GM21717 (cell line): ENCODE measurements at regions not wholly inside any gene's neighbourhood (a gene's known extent, or its start where the extent isn't known, plus 50 kb on each side); places are given as distances from the start of the nearest gene placed in this dataset.

ENCODE experiments used
- ATAC-seq: cut with Tn5 transposase; IDR thresholded peaks from one replicate; pipeline ENCODE4 v1.9.1; 2021; ENCODE audit warnings: mild to moderate bottlenecking, moderate library complexity; ENCODE audit not compliant: unreplicated experiment

DNA sequence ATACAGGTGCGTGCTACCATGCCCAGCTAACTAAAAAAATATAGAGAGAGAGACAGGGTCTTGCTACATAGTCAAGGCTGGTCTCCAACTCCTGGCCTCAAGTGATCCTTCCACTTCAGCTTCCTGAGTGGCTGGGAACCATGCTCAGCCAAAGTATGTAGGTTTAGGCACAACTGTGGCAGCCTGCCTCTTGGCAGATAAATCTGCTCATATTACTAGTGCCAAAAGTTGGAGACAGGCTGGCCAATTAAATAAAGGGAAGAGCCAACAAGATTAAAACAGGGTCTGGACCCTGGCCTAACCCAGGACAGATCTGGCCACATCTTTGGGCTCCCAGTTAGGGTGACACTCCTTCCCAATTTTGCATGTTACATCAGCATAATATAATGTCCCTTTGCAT lies 151.7 kb downstream of the CBLN1 start:
- no peak for ATAC-seq

GRCh38 chr16:49128740-49129139 lies 152.9 kb downstream of the CBLN1 start:
- ATAC-seq: no peak

DNA sequence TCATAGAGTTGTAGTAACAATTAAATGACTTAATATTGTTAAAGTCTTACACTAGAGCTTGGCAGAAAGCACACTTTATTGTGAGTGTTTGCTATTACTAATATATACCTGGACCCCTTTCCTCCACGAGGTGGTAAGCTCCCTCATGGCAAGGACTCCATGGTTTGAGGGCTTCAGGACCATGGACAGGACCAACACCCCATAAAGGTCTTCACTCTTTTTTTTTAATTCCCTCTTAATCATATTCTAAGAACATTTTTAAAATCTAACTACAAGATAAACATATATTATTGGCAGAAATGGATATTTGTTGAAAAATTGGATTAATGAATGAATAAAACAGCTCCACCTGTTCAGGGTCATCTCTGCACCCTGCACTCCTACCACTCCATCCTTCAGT lies 154.5 kb downstream of the CBLN1 start:
- ATAC-seq: no peak

GRCh38 chr16:49121636-49122035 lies 160.0 kb downstream of the CBLN1 start:
- ATAC-seq: no peak

DNA sequence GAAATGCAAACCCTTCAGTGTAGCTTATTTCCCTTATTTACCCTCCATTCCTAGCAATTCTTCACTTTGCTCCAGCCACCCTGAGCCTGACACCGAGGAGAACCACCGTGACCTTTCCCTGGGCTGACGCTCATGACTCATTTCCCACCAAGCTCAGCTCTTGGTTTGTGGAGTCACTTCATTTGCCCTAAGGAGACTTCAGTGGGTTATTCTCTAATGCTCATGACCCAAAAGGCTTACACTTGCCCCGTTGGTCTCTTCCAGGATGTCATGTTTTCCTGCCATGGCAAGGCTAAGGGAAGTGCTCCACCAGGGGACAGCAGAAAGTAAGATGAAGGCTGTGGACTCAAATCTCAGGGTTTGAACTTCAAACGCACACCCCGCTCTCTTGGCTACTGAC lies 161.0 kb downstream of the CBLN1 start:
- ATAC-seq: no peak

GRCh38 chr16:49116873-49117272 lies 164.8 kb downstream of the CBLN1 start:
- ATAC-seq: no peak

GRCh38 chr16:49115956-49116355 lies 165.7 kb downstream of the CBLN1 start:
- ATAC-seq: no peak

DNA sequence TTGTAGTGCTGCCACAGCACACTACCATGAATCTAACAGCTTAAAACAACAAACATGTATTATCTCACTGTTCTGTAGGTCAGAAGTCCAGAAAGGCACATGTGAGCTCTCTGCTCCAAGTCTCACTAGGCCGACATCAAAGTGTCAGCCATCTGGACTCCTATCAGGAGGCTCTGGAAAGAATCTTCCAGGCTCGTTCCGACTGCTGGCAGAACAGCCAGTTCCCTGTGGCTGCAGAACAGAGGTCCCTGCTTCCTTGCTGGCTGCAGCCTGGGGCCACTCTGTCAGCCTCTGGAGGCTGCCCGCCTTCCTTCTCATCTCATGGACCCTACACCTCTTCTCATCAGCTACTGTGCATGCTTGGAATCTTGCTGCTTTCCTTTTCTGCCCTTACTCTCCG lies 168.9 kb downstream of the CBLN1 start:
- ATAC-seq: no peak

DNA sequence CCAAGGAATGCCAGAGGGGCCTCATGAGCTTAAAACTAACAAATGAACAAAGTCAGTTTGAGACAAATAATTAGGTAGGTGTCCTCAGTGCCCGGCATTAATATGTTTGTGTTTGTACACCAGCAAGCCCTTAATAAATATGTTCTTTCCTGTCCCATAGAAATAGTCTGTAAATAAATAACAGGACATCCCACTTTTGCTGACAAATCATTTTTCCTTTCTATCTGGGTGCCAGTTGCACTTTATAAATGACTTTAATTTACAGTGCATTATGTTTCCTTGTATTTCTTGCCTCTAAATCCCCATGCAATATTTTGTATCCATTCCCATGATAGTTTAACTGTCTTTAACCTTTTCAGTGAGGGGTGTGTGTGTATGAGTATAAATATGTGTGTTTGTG lies 170.3 kb downstream of the CBLN1 start:
- ATAC-seq: no peak

DNA sequence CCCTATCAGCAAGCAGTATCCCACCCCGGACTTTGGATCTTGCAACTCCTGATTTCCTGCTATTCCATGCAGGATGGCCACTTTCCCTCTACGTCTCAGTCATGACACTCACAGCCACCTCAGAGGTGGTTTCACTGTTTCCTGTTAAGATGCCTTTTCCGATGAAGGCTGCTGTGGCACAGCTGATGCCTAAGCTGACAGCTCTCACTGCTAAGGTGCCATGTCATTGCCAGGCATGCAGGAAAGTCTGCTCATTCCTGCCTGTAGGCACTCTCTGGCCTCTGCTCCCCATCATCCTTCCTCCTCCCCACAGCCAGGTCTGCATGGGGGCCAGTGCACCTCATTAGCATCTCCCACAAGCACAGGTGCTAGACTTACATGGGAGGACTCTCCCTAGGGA lies 173.0 kb downstream of the CBLN1 start:
- no peak for ATAC-seq

GRCh38 chr16:49103298-49103697 lies 178.3 kb downstream of the CBLN1 start:
- no peak for ATAC-seq

DNA sequence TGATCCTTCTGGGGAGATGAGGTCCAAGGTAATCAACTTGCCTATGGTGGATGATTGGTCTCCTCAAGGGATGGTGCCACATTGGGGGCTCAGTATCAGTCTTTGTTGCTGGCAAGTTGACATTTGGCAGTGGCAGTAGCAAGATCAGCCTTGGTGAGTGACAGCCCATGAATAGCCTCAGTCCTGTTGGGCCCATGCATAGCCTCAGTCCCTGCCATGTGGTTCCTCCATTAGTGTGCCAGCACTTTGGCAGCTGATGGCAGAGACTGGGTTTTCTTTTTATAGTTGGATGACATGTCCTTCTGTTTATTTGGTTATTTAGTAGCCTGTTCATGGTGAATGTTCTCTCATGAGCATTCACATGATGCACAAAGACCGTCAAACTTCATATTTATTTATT lies 179.6 kb downstream of the CBLN1 start:
- no peak for ATAC-seq

DNA sequence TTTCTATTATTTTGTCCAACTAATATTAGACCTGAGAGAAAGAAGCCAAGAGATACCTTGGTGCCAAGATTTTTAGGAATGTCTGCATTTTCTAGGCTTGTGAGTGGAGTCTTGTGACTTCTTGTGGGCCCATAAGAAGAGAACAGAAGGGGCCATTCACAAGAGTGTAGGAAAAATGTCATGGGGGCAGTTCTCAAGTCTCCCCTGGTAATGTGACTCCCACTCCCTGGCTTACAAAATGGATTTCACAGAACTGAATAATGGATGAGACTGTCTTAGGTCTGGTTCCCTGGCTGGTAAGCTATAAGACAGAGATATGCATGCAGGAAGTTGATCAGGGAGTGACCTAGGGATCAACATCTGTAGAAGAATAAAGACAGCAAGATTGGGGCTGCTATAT lies 181.3 kb downstream of the CBLN1 start:
- no peak for ATAC-seq

- no peak for ATAC-seq
These were observed 183.7 kb downstream of the CBLN1 start for GRCh38 chr16:49097964-49098363.

- ATAC-seq: no peak
These were observed 185.3 kb downstream of the CBLN1 start for GRCh38 chr16:49096176-49096945.

DNA sequence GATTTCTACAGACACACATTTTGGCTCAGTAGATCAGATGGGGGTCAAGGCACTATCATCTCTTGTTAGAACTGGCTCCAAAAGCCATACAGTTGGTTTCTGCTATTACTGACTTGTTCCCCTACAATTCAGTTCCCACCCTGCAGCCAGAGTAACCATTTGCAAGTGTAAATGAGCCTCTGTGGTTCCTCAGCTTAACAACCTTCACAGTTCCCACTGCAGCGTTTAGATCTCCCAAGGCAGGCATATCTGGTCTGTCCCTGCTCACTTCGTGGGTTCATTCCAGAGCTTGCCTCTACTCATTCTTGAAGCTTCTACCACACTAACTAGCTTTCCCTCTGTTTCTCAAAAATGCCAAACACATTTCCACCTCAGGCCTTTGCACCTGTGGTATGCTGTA lies 186.1 kb downstream of the CBLN1 start:
- no peak for ATAC-seq

GRCh38 chr16:49094471-49094870 lies 187.2 kb downstream of the CBLN1 start:
- ATAC-seq: no peak

- no peak for ATAC-seq
These were observed 187.7 kb downstream of the CBLN1 start for GRCh38 chr16:49093939-49094338.

GRCh38 chr16:49092704-49093103 lies 188.9 kb downstream of the CBLN1 start:
- no peak for ATAC-seq

GRCh38 chr16:49089533-49089932 lies 192.1 kb downstream of the CBLN1 start:
- ATAC-seq: no peak

DNA sequence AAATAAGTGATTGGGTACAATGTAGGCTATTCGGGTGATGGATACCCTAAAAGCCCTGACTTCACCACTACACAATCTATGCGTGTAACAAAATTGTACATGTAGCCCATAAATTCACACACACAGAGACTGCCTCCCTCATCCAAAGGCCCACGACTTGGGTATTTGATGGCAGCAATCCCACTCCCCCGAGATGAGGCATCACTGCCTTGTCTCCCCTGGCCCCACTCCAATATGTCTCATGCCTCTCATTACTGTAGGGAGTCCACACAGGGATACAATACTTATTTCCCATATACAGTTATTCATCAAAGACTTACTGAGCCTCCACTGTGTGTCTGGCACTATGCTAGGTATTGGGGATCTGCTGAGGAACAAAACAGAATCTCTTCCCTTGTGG lies 192.6 kb downstream of the CBLN1 start:
- ATAC-seq: no peak

- no peak for ATAC-seq
These were observed 196.0 kb downstream of the CBLN1 start for GRCh38 chr16:49085686-49086085.
